Activated CD4-positive, alpha-beta T cell treated with anti-CD3 and anti-CD28 coated beads for 48 hours (primary cell): ENCODE measurements at regions not wholly inside any gene's neighbourhood (a gene's known extent, or its start where the extent isn't known, plus 50 kb on each side); places are given as distances from the start of the nearest gene placed in this dataset.
"Not testable (repeated sequence)": the region's sequence is repeated elsewhere in the genome, so short reads cannot be mapped to it uniquely, and the experiment has no call there.

Experiments used
- DNase-seq: peaks from one replicate; pipeline ENCODE4 v3.0.0-alpha.2; 2020

GRCh38 chr7:67631476-67631875, 634.8 kb downstream of the TYW1 start:
- DNase-seq = no peak

GRCh38 chr7:67635271-67635670, 638.6 kb downstream of the TYW1 start:
- DNase-seq = no peak

DNA sequence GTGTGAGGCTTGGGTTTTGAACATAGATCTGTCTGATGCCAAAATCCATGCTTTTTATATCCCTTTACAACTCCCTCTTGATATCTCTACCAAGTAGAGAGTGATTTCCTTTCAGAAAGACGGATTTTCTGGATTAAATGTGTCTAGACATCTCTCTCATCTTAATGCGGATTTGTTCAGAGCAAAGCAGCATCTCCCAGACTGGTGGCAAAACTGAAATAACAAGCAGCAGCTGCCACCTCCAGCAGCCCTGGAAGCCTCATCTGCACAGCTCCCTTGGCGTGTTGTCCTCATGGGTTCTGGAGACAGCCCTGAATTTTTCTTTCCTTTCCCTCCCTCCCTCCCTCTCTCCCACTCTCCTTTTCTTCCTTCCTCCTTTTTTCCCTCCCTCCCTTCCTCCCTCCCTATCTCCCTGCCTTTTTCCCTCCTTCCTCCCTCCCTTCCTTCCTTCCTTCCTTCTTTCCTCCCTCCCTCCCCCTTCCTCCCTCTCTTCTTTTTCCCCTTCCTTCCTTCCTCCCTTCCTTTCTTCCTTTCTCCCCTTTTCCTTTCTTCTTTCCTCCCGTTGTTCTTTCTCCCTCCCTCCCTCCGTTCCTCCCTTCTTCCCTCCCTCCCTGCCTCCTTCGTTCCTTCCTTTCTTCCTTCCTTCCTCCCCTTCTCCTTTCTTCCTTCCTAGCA, 639.9 kb downstream of the TYW1 start:
- DNase-seq = no peak

DNA sequence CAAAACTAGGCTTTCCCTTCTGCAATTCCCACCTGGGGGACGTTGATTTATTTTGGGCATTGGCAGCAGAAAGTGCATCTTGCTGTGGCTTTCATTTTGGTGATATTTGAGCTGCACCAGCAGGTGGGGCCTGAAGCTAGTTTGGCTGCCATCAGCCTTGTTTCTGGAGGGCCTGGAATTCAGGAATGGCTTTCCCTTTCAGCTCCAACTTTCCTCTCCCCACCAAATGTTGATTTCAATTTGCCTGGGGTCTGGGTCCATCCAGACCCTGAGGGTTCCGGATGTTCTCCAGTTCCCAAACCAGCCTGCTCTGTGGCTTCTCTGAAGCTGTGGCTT, 640.4 kb downstream of the TYW1 start:
- no peak for DNase-seq

GRCh38 chr7:67642542-67642941, 645.9 kb downstream of the TYW1 start:
- not testable (repeated sequence) for DNase-seq

DNA sequence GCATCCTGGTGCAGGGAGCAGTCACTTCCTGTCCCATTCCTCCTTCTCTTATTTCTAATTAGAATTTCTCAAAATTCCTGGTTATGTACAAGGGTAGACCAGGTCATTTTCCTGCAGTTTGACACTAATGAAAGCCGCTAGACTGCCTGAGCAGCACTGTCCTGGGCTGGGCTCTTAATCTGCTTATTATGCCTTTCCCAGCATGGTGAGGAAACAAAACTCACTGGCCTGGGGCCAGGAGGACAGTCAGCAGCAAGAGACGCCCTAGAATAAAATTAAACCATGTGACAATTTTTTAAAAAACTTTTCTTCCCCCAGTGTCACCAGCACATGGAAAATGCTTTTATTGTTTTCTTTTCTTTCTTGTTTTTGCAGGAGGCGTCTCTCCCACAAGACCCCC, 647.5 kb downstream of the TYW1 start:
- DNase-seq = no peak

GRCh38 chr7:67652937-67653336, 656.3 kb downstream of the TYW1 start:
- no peak for DNase-seq

DNA sequence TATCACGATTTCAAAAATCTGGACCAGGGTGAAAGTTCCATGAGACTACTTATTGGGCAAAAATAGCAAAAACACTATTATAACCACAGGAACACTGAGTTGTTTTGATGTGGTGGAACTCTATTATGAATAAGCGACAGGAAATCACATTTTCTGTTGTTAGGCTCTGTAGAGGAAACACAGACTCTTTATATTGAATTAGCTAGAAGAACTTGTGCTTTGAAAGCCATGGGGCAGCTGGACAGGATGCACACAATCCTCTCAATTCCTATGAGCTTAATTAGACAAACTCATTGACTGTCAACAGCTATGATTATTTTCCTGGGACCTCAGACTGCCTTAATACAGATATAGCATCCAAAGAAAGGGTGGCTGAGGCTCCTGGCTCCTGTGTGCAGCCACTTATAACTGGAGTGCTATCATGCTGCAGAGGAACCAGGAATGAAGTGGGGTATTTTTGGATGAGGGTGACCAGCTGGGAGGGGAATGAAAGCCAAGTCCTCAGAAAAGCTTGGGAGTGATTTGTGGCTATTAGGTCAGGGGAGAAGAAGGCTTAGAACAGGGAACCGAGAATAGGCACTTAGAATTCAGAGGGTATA, 657.3 kb downstream of the TYW1 start:
- no peak for DNase-seq

GRCh38 chr7:67654642-67655041, 658.0 kb downstream of the TYW1 start:
- no peak for DNase-seq

DNA sequence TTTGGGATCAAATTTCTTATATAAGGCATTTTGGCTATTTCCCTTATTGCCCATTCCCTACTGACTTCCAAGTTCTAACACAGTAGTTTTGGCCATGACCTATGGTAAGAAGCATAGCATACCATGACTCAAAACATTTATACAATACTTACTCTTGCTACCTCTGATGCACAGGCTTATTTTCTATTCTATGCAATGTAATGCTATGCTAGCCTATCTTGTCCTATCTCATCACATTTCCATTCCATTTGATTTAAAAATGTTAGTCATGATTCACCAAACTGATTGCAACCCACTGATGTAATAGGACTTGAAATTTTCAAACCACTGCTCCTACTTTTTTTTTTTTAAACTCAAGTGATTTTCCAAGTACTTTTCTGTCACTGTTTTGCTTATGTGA, 658.5 kb downstream of the TYW1 start:
- DNase-seq = no peak

- DNase-seq = no peak
These were observed 662.5 kb downstream of the TYW1 start for GRCh38 chr7:67659091-67659490.

- DNase-seq = no peak
These were observed 666.2 kb downstream of the TYW1 start for GRCh38 chr7:67662804-67663203.

DNA sequence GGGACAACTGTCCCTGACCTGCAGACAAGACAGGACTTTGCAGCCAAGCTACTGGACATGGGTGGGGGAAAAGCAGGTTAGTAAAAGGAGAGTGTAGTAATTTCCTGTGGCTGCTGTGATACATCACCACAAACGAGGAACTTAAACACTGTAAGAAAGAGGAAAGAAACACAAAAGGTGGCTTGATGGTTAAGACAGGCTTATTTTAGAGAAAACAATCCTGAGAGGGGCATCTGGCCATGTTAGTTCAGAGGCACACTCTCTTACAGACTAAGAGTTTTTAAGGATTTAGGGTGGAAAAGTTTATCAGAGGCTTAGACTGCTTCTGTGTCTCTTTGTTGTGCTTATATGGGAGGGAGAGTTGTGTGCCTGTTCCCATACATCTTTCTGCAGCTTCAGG, 667.0 kb downstream of the TYW1 start:
- no peak for DNase-seq

DNA sequence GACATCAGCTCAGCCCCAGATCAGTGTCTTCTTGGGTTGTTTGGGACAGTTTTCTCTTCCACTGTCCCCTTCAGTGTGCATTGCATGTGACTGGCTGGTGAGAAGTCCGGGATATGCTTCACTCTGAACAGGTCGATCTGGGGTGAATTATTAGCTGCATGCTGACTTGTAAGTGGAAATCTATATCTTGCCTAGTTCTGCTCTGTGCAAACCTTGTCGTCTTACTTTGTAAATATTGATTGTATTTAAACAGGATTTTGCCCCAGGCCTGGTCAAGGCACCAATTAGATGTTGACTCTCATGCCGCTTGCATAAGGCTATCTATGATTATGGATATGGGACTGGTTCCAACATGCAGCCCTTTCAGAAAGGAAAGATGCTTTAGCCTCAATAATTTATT, 669.7 kb downstream of the TYW1 start:
- not testable (repeated sequence) for DNase-seq

GRCh38 chr7:67671006-67671548, 674.4 kb downstream of the TYW1 start:
- no peak for DNase-seq

GRCh38 chr7:67673861-67674260, 677.2 kb downstream of the TYW1 start:
- no peak for DNase-seq

DNA sequence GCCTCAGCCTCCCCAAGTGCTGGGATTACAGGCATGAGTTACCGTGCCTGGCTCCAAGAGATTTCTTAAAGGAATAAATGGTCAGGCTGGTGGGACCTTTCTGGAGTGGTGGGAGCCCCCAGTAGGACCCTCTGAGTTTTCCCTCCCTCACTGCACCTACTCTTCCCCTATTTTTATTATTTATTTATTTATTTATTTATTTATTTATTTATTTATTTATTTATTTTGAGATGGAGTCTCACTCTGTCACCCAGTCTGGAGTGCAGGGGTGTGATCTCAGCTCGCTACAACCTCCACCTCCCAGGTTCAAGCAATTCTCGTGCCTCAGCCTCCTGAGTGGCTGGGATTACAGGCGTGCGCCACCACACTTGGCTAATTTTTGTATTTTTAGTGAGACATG, 678.2 kb downstream of the TYW1 start:
- not testable (repeated sequence) for DNase-seq

DNA sequence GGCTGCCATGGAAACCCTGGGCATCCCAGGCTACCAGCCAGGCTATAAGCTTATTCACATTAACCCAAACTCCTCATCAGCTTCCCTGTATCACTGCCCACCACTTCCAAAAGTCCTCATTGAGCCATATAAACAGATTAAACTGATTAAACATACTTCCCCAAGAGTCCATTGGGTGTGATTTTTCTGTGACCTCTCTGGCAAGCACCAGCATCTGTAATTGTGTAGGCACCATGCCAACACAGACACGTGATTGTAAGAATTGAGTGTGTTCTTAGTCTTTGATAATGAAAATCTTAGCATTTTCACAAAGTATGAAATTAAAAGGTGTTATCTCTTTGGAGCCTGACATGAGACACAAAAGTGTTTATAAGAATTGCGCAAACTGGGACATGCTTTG, 679.3 kb downstream of the TYW1 start:
- DNase-seq = no peak

DNA sequence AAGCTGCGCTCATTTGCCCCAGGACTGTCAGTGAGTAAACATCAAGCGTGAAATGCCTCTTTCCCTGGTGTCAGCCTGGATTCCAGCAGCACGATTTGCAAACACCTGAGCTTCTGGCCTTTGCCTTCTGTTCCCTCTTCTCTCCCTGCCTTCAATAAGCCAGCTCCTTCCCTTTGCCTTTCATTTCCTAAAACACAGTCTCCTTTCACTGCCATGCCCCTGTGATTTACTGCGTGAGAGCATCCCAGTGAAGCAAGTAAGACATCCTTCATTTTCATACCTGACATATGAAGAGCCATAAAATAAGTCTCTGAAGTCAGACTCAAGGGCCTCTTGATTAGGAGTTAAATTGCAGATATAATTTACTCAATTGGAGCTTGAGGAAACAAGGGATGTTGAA, 681.8 kb downstream of the TYW1 start:
- no peak for DNase-seq

- DNase-seq = no peak
These were observed 687.0 kb downstream of the TYW1 start for GRCh38 chr7:67683628-67684027.

- no peak for DNase-seq
These were observed 694.1 kb downstream of the TYW1 start for GRCh38 chr7:67690700-67691099.

DNA sequence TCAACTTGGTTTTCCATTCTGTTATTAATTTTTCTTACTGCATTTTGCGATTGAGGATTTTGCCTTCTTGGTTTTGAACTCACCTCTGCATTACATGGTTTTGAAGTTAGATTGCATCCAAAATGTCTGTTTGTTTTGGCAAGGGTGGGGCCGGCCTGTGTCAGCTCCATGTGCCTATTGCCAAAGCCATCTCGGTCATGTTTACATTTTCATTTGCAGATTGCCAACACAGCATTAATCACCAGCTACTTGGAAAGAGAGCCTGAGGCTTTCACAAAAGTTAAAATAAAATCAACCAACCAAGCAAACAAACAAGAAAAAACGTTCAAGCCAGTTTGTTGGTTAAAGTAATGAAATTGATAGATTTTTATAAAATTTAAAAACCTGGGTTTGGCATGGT, 695.8 kb downstream of the TYW1 start:
- no peak for DNase-seq

- DNase-seq = no peak
These were observed 699.5 kb downstream of the TYW1 start for GRCh38 chr7:67696124-67696523.

DNA sequence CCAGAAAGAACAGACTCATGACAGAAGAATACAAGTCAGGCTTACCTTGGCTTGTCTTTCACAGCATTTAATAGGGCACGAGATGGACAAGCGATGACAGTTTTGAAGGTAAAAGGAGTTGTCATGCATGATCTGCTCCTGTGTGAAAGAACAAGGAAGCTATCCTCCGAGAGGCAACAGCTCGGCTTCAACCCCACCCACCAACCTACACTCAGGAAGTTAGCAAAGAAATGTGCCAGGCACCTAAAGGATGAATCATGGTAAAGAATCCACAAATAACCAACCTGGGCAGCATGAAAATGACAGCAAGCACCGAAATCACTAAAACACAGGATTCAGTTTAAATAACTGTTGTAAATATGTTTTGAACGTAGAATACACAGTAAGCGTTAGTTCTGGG, 700.2 kb downstream of the TYW1 start:
- no peak for DNase-seq

DNA sequence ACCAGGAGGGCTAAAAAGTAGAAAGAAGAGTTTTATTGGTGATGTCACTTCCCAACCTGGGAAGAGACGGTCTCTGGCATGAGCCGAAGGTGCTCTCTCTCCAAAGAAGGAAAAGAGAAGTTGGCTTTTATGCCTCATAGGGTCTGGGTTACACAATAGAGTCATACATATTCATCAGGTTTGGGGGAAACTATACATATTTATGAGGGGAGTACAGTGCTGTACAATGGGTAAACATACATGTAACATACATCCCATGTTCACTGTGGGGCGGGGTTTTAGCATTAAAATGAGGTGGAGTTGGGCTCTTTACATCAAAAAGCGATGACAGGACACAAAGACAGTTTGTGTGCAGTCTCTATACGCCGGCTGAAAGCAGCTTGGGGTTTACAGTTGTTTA, 701.7 kb downstream of the TYW1 start:
- no peak for DNase-seq
